Activated naive CD8-positive, alpha-beta T cell treated with anti-CD3 and anti-CD28 coated beads, Interleukin-2, amount 50 U/mL, for 24 hours (primary cell): ENCODE measurements at regions not wholly inside any gene's neighbourhood (a gene's known extent, or its start where the extent isn't known, plus 50 kb on each side); places are given as distances from the start of the nearest gene placed in this dataset.
"Not testable (repeated sequence)": the region's sequence is repeated elsewhere in the genome, so short reads cannot be mapped to it uniquely, and the experiment has no call there.

Experiments
- ATAC-seq: fragments of 150-1000 bp; cut with Tn5 transposase; one replicate; pipeline ENCODE4 v1.10.0; 2021
- DNase-seq: peaks from one replicate; pipeline ENCODE4 v3.0.0; 2021
- H3K27ac Mint-ChIP-seq: one replicate; pipeline ENCODE4 v1.8.0; 2021; ENCODE audit warnings: mild to moderate bottlenecking, mixed read lengths
- H3K27me3 Mint-ChIP-seq: one replicate; pipeline ENCODE4 v1.8.0; 2021; ENCODE audit warnings: mixed read lengths
- H3K36me3 Mint-ChIP-seq: one replicate; pipeline ENCODE4 v1.8.0; 2021; ENCODE audit warnings: low read depth, mixed read lengths
- H3K4me1 Mint-ChIP-seq: one replicate; pipeline ENCODE4 v1.8.0; 2021; ENCODE audit warnings: mixed read lengths
- H3K4me3 Mint-ChIP-seq: one replicate; pipeline ENCODE4 v1.8.0; 2021; ENCODE audit warnings: mild to moderate bottlenecking, moderate library complexity, mixed read lengths
- H3K9me3 Mint-ChIP-seq: one replicate; pipeline ENCODE4 v1.8.0; 2021; ENCODE audit warnings: mixed read lengths

DNA sequence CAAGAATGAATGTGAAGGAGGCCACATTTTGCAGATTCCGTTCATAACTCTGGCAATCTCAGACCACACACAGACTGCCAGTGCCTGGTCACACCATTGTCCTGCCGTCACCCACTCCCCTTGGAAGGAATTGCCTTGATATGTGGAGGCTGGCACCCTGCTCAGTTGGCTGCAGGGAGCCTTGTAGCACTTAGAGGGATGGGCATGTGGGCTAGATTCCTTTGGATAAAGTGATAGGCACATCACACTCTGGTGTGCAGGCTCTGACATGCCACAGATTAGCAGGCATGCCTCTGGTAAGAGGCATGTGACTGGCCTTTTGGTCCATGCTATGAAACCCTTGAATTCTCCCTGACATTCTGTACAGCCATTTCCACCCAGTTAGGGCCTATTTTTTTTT lies 254.6 kb upstream of the PIK3R1 start:
- Mint-ChIP-seq H3K27me3 (no peaks in the 10 kb centered on the region), H3K4me3 (no peak overlapping the region), H3K27ac (no peak overlapping the region), H3K36me3 (no peaks in the 10 kb centered on the region), H3K4me1 (no peaks in the 10 kb centered on the region), H3K9me3 (no peaks in the 10 kb centered on the region)
- ATAC-seq, result no peak
- no peak for DNase-seq

DNA sequence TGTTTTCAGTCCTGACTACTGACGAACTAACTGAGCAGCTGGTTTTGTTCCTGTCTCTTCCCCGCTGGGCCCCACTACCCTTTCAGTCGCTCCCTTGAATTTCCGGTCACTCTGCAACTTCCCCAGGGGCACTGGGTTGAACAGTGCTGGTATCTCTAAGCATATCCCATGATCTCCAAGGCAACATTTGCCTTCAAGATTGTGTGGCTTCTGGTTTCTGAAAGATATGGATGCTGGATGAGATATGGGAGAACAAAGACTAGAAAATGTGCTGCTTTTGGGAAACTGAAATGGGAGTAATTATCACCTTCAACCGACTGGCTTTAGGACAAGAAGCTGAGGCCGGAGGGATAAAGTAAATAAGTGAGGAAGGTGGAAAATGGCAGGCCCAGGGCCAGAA lies 258.2 kb upstream of the PIK3R1 start:
- Mint-ChIP-seq H3K27me3 (peaks cover 3% of the 10 kb centered on the region), H3K4me3 (no peak overlapping the region), H3K27ac (no peak overlapping the region), H3K4me1 (no peaks in the 10 kb centered on the region), H3K36me3 (no peaks in the 10 kb centered on the region), H3K9me3 (no peaks in the 10 kb centered on the region)
- no peak for ATAC-seq
- no peak for DNase-seq

DNA sequence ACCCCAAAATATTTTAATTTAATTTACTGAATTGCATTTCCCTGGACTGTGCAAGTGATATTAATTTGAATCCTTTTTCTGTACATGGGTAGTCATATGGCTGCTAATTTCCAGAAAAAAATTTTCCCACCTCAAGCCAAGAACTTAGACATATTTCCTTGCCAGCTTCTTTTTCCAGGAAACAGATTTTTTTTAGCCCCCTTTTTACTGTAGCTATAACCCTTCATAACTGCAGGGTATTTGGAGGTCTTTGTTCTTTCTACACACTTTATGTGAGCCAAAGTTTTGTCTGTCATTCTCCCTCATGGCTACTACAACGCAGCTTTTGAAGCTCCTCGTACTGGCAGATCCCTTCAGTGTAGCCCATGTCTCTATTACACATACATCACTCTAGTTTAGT lies 261.2 kb upstream of the PIK3R1 start:
- Mint-ChIP-seq H3K9me3 (no peaks in the 10 kb centered on the region), H3K27me3 (peaks cover 3% of the 10 kb centered on the region), H3K27ac (no peak overlapping the region), H3K4me1 (no peaks in the 10 kb centered on the region), H3K4me3 (no peak overlapping the region), H3K36me3 (no peaks in the 10 kb centered on the region)
- no peak for ATAC-seq
- no peak for DNase-seq

DNA sequence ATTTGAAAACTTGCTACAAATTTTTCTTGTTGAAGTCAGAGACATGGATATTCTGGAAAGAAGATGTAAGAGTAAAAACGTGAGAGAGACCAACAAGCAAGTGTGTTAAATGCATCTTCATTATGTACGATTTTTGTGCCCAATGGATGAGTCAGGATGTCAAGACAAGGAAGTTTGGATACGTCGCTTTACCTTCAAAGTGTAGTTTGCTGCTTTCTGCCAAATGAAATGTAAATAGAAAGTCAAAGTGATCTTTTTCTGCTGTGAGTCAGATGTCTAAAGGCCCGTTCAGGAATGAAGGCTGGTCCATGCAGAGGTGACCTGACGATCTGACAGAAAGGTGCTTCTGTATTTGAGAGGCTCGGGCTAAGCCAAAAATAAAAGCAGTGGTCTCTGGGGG lies 273.1 kb upstream of the PIK3R1 start:
- Mint-ChIP-seq H3K4me3 (no peak overlapping the region), H3K4me1 (no peaks in the 10 kb centered on the region), H3K36me3 (no peaks in the 10 kb centered on the region), H3K27me3 (peaks cover under 1% of the 10 kb centered on the region), H3K27ac (no peak overlapping the region), H3K9me3 (no peaks in the 10 kb centered on the region)
- ATAC-seq, result no peak
- DNase-seq, result no peak

DNA sequence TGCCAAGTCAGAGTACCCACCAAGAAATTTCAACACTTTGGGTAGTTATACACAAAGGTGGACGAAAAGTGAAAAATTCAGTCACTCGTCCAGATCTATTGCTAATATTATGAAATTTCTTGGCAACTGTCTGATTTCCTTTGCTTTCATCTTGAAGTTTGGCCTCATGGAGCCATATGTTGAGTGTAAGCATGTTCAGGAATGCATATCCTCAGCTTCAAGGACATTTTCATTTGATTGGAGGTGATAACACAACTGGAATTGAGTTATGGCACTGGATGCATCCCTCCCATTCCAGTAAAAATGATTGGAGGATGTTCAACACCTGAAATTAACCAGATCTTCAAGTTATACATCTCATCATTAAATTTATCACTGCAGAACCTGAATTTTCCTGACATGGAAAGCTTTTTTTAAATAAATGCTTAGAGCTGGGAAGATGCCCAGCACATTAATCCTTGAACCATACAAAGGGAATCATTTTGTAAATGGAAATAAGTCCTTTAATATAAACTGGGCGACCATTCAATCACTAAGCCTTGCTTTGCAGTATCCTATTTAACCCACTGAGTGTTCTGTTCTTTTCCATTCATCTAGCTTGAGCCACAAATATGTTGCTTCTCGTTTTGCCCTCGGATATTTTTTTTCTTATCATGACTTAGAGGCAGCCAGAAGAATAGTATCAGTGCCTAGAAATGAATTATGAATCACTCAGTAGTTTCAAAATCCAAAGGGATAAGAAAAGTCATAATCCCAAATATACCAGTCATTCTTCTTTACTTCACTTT lies 273.7 kb upstream of the PIK3R1 start:
- ATAC-seq, result no peak
- no peak for DNase-seq
- H3K36me3 Mint-ChIP-seq, result no peaks in the 10 kb centered on the region
- no peaks in the 10 kb centered on the region for H3K9me3 Mint-ChIP-seq
- no peak overlapping the region for H3K4me3 Mint-ChIP-seq
- H3K27ac Mint-ChIP-seq, result no peak overlapping the region
- no peaks in the 10 kb centered on the region for H3K4me1 Mint-ChIP-seq
- no peaks in the 10 kb centered on the region for H3K27me3 Mint-ChIP-seq

DNA sequence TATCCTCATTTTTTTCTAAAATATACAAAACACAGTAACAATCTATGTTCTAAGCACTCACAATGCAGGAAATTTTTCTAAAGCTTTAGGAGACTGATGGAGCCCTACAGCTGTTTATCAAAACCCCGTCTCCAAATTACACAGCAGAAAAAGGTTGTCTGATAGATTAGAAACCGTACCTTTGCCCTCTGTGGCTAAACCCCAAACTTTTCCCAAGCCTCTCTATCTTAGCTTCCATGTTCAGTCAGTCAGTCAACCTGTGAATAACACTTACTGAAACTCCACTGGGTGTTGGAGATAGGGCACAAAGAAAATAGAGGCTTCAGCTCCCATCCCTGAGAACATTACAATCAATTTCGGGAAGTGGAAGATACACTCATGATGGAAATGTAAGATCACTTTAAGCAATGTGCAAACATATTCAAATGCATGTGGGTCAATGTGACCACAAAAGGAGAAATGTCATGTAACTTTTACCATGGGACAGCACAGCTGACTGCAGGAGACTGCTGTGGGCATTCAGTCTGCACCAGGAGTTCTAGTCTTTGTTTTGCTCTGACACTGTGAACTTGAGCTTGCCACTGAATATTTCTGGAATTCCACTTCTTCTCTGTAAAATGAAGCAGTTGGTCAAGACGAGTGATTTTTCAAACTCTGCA lies 279.5 kb upstream of the PIK3R1 start:
- Mint-ChIP-seq H3K36me3 (no peaks in the 10 kb centered on the region), H3K4me3 (no peak overlapping the region), H3K9me3 (no peaks in the 10 kb centered on the region), H3K27ac (no peak overlapping the region), H3K4me1 (no peaks in the 10 kb centered on the region), H3K27me3 (no peaks in the 10 kb centered on the region)
- ATAC-seq (no peak), DNase-seq (no peak)

DNA sequence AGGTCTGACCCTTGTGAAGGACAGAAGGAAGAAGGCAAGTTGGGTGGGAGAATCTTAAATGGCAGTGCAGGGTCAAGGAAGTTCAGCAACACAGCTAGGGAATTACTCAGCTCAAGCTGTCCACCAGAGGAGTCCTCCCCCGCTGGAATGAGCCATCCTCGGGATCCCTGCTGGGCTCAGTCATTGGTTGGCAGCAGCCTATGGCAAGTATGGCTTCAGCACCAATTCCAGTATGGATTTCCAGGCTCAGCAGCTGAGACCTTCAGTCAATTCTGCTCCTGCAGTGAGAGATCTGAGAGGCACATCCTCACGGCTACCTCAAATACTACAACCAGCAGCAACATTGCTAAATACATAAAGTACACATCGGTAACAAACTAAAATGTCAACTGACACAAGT lies 280.6 kb upstream of the PIK3R1 start:
- H3K27ac Mint-ChIP-seq, result no peak overlapping the region
- peaks cover 4% of the 10 kb centered on the region for H3K9me3 Mint-ChIP-seq
- H3K4me3 Mint-ChIP-seq, result no peak overlapping the region
- no peaks in the 10 kb centered on the region for H3K27me3 Mint-ChIP-seq
- DNase-seq (no peak), ATAC-seq (no peak)
- H3K36me3 Mint-ChIP-seq, result no peaks in the 10 kb centered on the region
- H3K4me1 Mint-ChIP-seq, result no peaks in the 10 kb centered on the region

DNA sequence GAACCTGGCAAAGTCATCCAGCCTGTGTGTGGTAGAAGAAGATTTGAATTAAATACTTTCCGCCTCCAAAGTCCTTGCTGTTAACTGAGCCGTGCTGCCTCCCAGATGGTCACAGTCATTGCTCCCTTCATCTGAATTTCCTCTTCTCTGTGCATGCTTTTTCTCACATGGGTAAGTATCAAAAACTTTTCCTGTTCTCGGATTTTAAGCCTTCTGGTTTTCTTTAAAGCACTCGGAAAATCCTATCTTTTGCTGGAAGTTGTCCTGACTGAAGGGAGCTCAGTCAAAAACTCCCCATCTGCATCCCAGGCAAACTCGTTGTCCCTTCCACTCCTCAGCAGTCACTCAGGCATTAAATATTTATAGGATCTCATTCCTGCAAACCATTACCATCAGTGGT lies 290.0 kb upstream of the PIK3R1 start:
- H3K36me3 Mint-ChIP-seq, result no peaks in the 10 kb centered on the region
- no peak for DNase-seq
- H3K27me3 Mint-ChIP-seq, result peaks cover 2% of the 10 kb centered on the region
- H3K4me1 Mint-ChIP-seq, result no peaks in the 10 kb centered on the region
- no peak overlapping the region for H3K27ac Mint-ChIP-seq
- no peak for ATAC-seq
- no peak overlapping the region for H3K4me3 Mint-ChIP-seq
- peaks cover under 1% of the 10 kb centered on the region for H3K9me3 Mint-ChIP-seq

DNA sequence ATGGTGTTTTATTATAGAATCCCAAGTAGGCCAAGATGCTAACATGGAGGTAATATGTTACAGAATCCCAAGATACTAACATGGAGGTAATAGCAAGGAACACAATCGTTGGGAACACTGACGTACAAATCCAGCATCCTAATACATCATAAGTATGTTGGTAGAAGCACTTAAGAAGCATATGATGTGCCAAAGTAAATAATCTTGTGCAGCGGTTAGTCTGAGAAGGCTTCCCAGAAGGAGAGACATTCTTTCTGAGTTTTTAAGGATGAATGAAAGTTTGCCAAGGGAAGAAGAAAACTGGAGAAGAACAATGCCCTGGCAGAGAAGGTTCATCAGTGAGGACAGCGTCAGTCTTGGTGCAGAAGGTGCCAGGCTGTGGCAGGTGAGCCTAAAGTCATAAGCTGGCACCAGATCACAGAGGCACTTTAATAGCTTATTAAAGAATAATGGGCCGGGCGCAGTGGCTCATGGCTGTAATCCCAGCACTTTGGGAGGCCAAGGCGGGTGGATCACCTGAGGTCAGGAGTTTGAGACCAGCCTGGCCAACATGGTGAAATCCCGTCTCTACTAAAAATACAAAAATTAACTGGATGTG lies 294.5 kb upstream of the PIK3R1 start:
- Mint-ChIP-seq H3K27me3 (peaks cover 2% of the 10 kb centered on the region), H3K36me3 (peaks cover 2% of the 10 kb centered on the region), H3K27ac (no peak overlapping the region), H3K4me1 (no peaks in the 10 kb centered on the region), H3K9me3 (peaks cover 8% of the 10 kb centered on the region), H3K4me3 (no peak overlapping the region)
- DNase-seq (no peak), ATAC-seq (no peak)

DNA sequence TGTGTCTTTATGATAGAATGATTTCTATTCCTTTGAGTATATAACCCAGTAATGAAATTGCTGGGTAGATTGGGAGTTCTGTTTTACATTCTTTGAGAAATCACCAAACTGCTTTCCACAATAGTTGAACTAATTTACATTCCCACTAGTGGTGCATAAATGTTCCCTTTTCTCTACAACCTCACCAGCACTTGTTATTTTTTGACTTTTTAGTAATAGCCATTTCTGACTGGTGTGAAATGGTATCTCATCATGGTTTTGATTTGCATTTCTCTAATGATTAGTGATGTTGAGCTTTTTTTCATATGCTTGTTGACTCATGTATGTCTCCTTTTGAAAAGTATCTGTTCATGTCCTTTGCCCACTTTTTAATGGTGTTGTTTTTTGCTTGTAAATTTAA lies 296.0 kb upstream of the PIK3R1 start:
- not testable (repeated sequence) for ATAC-seq, H3K9me3 Mint-ChIP-seq, H3K4me1 Mint-ChIP-seq, H3K27ac Mint-ChIP-seq, DNase-seq, H3K36me3 Mint-ChIP-seq, H3K4me3 Mint-ChIP-seq, H3K27me3 Mint-ChIP-seq

DNA sequence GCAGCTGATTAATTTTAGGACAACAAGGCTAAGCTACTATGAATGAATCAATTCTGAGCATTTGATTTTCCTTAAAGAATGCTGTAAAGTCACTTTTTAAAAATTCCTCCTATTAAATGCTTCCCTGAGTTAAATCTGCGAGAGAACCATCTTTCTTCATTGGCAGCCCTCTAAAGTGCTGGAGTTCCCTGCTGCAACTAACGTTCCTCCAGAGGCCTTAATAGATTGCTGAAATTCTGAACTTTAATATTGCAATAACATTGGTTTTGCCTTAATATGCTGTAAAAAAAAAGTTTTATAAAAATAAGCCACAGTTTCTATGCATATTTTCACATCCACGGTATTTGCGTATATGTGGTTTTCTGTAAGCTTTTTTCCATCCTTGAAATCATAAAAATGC lies 298.0 kb upstream of the PIK3R1 start:
- no peaks in the 10 kb centered on the region for H3K4me1 Mint-ChIP-seq
- peaks cover 2% of the 10 kb centered on the region for H3K27me3 Mint-ChIP-seq
- ATAC-seq (no peak), DNase-seq (no peak)
- no peak overlapping the region for H3K4me3 Mint-ChIP-seq
- peaks cover 8% of the 10 kb centered on the region for H3K9me3 Mint-ChIP-seq
- no peak overlapping the region for H3K27ac Mint-ChIP-seq
- H3K36me3 Mint-ChIP-seq, result peaks cover 2% of the 10 kb centered on the region

DNA sequence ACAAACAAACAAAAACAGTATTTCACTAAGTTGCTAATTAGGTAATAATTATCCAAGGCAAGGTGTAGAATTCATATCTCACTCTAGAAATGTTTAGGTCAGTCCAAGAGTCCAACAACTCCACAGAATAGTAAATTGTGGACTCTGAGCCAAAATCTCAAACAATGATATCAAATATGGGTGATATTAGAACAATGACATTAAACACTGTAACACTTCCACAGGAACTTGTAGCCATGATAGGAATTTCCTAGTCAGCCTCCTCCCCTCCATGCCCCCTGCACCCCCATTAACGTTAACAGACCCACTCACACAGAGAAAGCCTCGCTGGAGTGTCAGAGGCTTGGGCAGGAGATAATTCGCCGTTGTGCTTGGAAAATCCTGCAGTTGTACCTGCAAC lies 305.0 kb upstream of the PIK3R1 start:
- Mint-ChIP-seq H3K36me3 (no peaks in the 10 kb centered on the region), H3K4me1 (no peaks in the 10 kb centered on the region), H3K27me3 (peaks cover 2% of the 10 kb centered on the region), H3K4me3 (no peak overlapping the region), H3K9me3 (no peaks in the 10 kb centered on the region), H3K27ac (no peak overlapping the region)
- no peak for DNase-seq
- no peak for ATAC-seq

DNA sequence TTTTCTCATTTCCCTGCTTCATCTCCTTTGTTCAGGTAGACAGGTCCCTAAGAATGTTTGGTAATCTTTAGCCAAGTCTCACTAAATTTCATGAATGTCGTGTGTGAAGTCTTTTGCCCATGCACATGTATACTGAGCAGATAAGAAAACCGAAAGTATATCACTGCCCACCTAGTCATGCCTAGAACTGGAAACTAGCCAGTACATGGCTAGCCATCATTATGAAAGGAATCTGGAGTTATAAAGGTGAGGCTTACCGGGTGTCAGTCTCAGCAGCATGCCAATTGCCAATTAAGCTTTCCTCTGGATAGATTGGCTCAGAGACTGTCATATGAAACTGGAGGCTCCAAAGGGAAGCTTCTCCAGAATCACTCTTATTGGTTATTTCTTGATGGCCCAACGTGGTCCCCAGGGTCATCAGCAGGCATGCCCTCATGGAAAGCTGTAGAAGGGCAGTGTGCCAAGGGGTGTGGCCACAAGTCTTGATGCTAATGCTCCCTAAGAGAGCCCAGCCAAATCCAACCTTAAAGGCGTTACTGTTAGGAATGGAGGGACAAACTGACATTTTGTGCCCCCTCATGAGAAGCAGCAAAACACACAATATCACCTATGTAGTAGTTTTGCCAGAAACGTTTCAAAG lies 307.3 kb upstream of the PIK3R1 start:
- H3K36me3 Mint-ChIP-seq, result no peaks in the 10 kb centered on the region
- H3K27ac Mint-ChIP-seq, result no peak overlapping the region
- ATAC-seq (no peak), DNase-seq (no peak)
- H3K9me3 Mint-ChIP-seq, result no peaks in the 10 kb centered on the region
- H3K4me1 Mint-ChIP-seq, result no peaks in the 10 kb centered on the region
- no peak overlapping the region for H3K4me3 Mint-ChIP-seq
- H3K27me3 Mint-ChIP-seq, result peaks cover 1% of the 10 kb centered on the region

DNA sequence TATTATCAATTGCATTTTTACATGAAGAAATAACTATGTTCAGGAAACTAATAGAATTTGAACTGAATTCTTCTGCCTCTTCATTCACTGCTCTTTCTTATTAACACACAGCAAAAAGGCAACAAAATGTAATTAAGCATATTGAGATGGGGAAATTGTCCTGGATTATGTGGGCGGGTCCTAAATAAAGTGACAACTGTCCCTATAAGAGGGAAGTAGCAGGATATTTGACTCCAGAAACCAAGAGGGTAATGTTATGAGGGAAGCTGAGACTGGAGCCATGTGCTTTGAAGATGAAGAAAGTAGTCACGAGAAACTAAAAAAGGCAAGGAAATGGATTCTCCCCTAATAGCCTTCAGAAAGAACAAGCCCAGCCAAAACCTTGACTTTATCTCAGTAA lies 311.2 kb upstream of the PIK3R1 start:
- H3K36me3 Mint-ChIP-seq, result no peaks in the 10 kb centered on the region
- DNase-seq (no peak), ATAC-seq (no peak)
- no peaks in the 10 kb centered on the region for H3K4me1 Mint-ChIP-seq
- H3K27ac Mint-ChIP-seq, result no peak overlapping the region
- peaks cover 1% of the 10 kb centered on the region for H3K27me3 Mint-ChIP-seq
- no peak overlapping the region for H3K4me3 Mint-ChIP-seq
- H3K9me3 Mint-ChIP-seq, result no peaks in the 10 kb centered on the region

DNA sequence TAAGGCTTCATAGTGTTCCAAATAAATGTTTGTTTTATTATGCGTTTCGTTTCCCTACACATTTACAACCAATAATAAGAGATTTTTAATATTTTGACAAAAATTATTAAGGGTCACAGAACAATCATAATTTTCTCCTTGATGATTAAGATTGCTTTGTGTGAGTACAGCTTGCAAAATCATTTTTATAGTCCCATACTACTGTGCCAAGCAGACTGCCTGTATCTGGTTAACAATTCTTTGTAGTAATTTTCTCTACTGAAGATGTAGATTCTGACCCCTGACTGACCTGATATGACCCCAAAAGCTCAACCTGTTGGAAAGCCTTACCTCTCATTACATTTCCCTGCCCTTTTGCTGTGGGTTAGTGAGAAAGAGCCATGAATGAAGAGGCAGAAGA lies 311.9 kb upstream of the PIK3R1 start:
- Mint-ChIP-seq H3K4me3 (no peak overlapping the region), H3K27ac (no peak overlapping the region), H3K36me3 (no peaks in the 10 kb centered on the region), H3K9me3 (no peaks in the 10 kb centered on the region), H3K27me3 (peaks cover 1% of the 10 kb centered on the region), H3K4me1 (no peaks in the 10 kb centered on the region)
- no peak for ATAC-seq
- no peak for DNase-seq
